ENCODE measurements at regions not wholly inside any gene's neighbourhood (a gene's known extent, or its start where the extent isn't known, plus 50 kb on each side); places are given as distances from the start of the nearest gene placed in this dataset.

DNA sequence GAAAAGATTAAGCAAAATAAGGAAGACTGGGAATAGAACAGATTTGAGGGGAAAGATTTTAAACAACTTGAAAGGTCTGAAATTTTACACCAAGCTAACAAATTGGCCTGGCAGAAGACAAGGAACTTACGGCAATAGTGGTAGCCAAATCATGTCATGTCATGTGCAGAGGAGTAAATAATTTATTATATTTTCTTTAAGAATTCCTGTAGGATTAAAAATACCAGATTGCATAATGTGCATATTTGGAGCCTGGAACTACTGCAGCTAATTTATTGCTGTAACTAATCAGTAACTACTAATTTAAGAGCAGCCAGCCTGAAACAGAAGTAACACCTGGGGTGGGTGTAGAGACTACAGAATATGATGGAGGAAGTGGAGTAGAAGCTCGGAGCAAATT, 334.3 kb downstream of the TGFB2 start:
- no peak for DNase-seq (ENCODE audit: low read depth in 1 of 2, low spot score in 2 of 2)
- no peak overlapping the region for H3K4me2 ChIP-seq (ENCODE audit: insufficient read depth in 1 of 2, low read depth in 2 of 2, low read length in 2 of 2)
- H2AK5ac ChIP-seq (ENCODE audit: low read depth, low read length): no peak overlapping the region
- H3K9ac ChIP-seq (replicated peaks in 1 of 4; ENCODE audit: extremely low read depth in 1 of 4, low read depth in 3 of 4, low read length in 3 of 4): no peak overlapping the region
- H2AFZ ChIP-seq (ENCODE audit: low read length): no peak overlapping the region
- H3K4me3 ChIP-seq (ENCODE audit: extremely low read depth in 1 of 4, insufficient read depth in 2 of 4, low read depth in 3 of 4, low read length in 4 of 4): no peak overlapping the region
- H4K5ac ChIP-seq (ENCODE audit: insufficient read length, low read depth, low read length): no peak overlapping the region
- H2BK20ac ChIP-seq (ENCODE audit: low read length): no peak overlapping the region
- TF ChIP-seq CEBPB (IDR thresholded peaks at IDR 0.05; ENCODE audit: low read depth, low read length): no peak
- no peak for TF ChIP-seq CTBP2 (IDR thresholded peaks at IDR 0.05; ENCODE audit: borderline replicate concordance, insufficient read depth, insufficient read length, low read length)
- TF ChIP-seq TEAD4 (IDR thresholded peaks at IDR 0.05; ENCODE audit: low read depth, low read length): no peak
- TF ChIP-seq YY1 (IDR thresholded peaks at IDR 0.05; ENCODE audit: low read depth, low read length): no peak
- TF ChIP-seq CHD1 (IDR thresholded peaks at IDR 0.05; ENCODE audit: low read depth, low read length): no peak
- no peak for TF ChIP-seq EZH2 (IDR thresholded peaks at IDR 0.05; ENCODE audit: low read depth, low read length, severe bottlenecking)
- no peak for TF ChIP-seq KDM4A (IDR thresholded peaks at IDR 0.05; ENCODE audit: low read depth, low read length, severe bottlenecking)
- TF ChIP-seq GTF2F1 (IDR thresholded peaks at IDR 0.05; ENCODE audit: borderline replicate concordance, low read depth, low read length): no peak
- TF ChIP-seq SIX5 (IDR thresholded peaks at IDR 0.05; ENCODE audit: low read depth, low read length): no peak
- TF ChIP-seq TAF1 (IDR thresholded peaks at IDR 0.05; ENCODE audit: low read depth, low read length): no peak
- TF ChIP-seq BRCA1 (IDR thresholded peaks at IDR 0.05; ENCODE audit: low read depth, low read length): no peak
- TF ChIP-seq NRF1 (IDR thresholded peaks at IDR 0.05; ENCODE audit: low read depth, low read length): no peak
- H3K36me3 ChIP-seq (ENCODE audit: control insufficient read depth in 2 of 4, insufficient read depth in 4 of 4, low read length in 3 of 4): no peaks in the 10 kb centered on the region
- ChIA-PET POLR2A (ENCODE audit: partially characterized antibody) (no interaction called here), CTCF (ENCODE audit: partially characterized antibody) (interaction anchor here (1.0 to 1.7 kb wide), 2 partner anchors 10 to 387 kb away, joined by 3 read pairs; no protein-coding TSS in a partner anchor)
- H3K27me3 ChIP-seq (replicated peaks in 1 of 4; ENCODE audit: control insufficient read depth in 3 of 4, extremely low read depth in 1 of 4, insufficient read depth in 3 of 4, low read length in 3 of 4): no peaks in the 10 kb centered on the region
- no peak overlapping the region for H2BK5ac ChIP-seq (ENCODE audit: low read depth, low read length)
- WGBS, 2 experiments (ENCODE audit: extremely low coverage in 1 of 2, insufficient coverage in 1 of 2, insufficient read length in 1 of 2, insufficient replicate concordance in 2 of 2, low coverage in 1 of 2, low lambda C conversion rate in 2 of 2, missing lambda C conversion rate in 1 of 2): 93% methylated on average over 2 of the region's 2 CpGs; no CpG with 5 or more reads in 1 of the 2 experiments
- no peaks in the 10 kb centered on the region for H3K23me2 ChIP-seq (ENCODE audit: low read depth, low read length)
- no peak overlapping the region for H4K91ac ChIP-seq (replicated peaks; ENCODE audit: insufficient read length, low read length)
- no peaks in the 10 kb centered on the region for H3K79me1 ChIP-seq (ENCODE audit: low read depth, low read length)
- no peaks in the 10 kb centered on the region for H4K20me1 ChIP-seq (replicated peaks in 1 of 2; ENCODE audit: control insufficient read depth in 1 of 2, insufficient read depth in 2 of 2, low read length in 2 of 2)
- H3K9me3 ChIP-seq (ENCODE audit: insufficient read depth in 2 of 2, low read depth in 1 of 2, low read length in 1 of 2): no peaks in the 10 kb centered on the region
- no peak overlapping the region for H4K8ac ChIP-seq (ENCODE audit: extremely low read depth, insufficient read depth, low read length)
- H2BK12ac ChIP-seq (ENCODE audit: low read depth, low read length): no peak overlapping the region
- H2BK120ac ChIP-seq (replicated peaks; ENCODE audit: low read depth, low read length): no peak overlapping the region
- no peak for FAIRE-seq
- no peak overlapping the region for H3K18ac ChIP-seq (ENCODE audit: extremely low read depth, low read length)
- no peak overlapping the region for H3K27ac ChIP-seq (ENCODE audit: low read depth, low read length)
- H3K56ac ChIP-seq (replicated peaks; ENCODE audit: insufficient read length, low read depth, low read length): no peak overlapping the region
- H3K4me1 ChIP-seq (replicated peaks in 1 of 4; ENCODE audit: control insufficient read depth in 3 of 4, insufficient read depth in 4 of 4, low read length in 3 of 4): no peaks in the 10 kb centered on the region; a peak in 1 of 7 replicates
- no peaks in the 10 kb centered on the region for H3K79me2 ChIP-seq (ENCODE audit: control insufficient read depth in 1 of 2, insufficient read depth in 2 of 2, low read length in 2 of 2)
- H3K4ac ChIP-seq (replicated peaks; ENCODE audit: insufficient read length, low read depth, low read length): no peak overlapping the region
- H2BK15ac ChIP-seq (ENCODE audit: low read length): no peak overlapping the region
- H3K23ac ChIP-seq (ENCODE audit: insufficient read length): no peak overlapping the region
- H3K14ac ChIP-seq (ENCODE audit: insufficient read length): no peak overlapping the region
